ENCODE measurements at regions not wholly inside any gene's neighbourhood (a gene's known extent, or its start where the extent isn't known, plus 50 kb on each side); places are given as distances from the start of the nearest gene placed in this dataset.

GRCh38 chr6:74658391-74658790, 547.5 kb downstream of the COL12A1 start:
- H3K27ac ChIP-seq: no peak overlapping the region
- H3K4me1 ChIP-seq (ENCODE audit: control insufficient read depth in 1 of 2, insufficient read depth in 1 of 2, low read depth in 1 of 2, low read length in 1 of 2): no peaks in the 10 kb centered on the region
- no peak for TF ChIP-seq CTCF (IDR thresholded peaks at IDR 0.05)
- no peaks in the 10 kb centered on the region for H3K9me3 ChIP-seq
- H3K4me3 ChIP-seq (ENCODE audit: low read depth in 1 of 2, low read length in 1 of 2): no peak overlapping the region
- no peaks in the 10 kb centered on the region for H3K36me3 ChIP-seq
- H3K27me3 ChIP-seq: no peaks in the 10 kb centered on the region

GRCh38 chr6:74657931-74658330, 547.9 kb downstream of the COL12A1 start:
- no peak overlapping the region for H3K27ac ChIP-seq
- no peak for TF ChIP-seq CTCF (IDR thresholded peaks at IDR 0.05)
- H3K4me1 ChIP-seq (ENCODE audit: control insufficient read depth in 1 of 2, insufficient read depth in 1 of 2, low read depth in 1 of 2, low read length in 1 of 2): no peaks in the 10 kb centered on the region

GRCh38 chr6:74657011-74657410, 548.8 kb downstream of the COL12A1 start:
- Histone ChIP-seq H3K27ac (no peak overlapping the region), H3K36me3 (no peaks in the 10 kb centered on the region), H3K9me3 (no peaks in the 10 kb centered on the region), H3K4me1 (ENCODE audit: control insufficient read depth in 1 of 2, insufficient read depth in 1 of 2, low read depth in 1 of 2, low read length in 1 of 2) (no peaks in the 10 kb centered on the region), H3K4me3 (ENCODE audit: low read depth in 1 of 2, low read length in 1 of 2) (no peak overlapping the region), H3K27me3 (no peaks in the 10 kb centered on the region)
- TF ChIP-seq CTCF (IDR thresholded peaks at IDR 0.05): no peak

More at GRCh38 chr6:74657931-74658330, 547.9 kb downstream of the COL12A1 start:
- no peaks in the 10 kb centered on the region for H3K9me3 ChIP-seq
- H3K36me3 ChIP-seq: no peaks in the 10 kb centered on the region
- no peaks in the 10 kb centered on the region for H3K27me3 ChIP-seq
- H3K4me3 ChIP-seq (ENCODE audit: low read depth in 1 of 2, low read length in 1 of 2): no peak overlapping the region

GRCh38 chr6:74656453-74656852, 549.4 kb downstream of the COL12A1 start:
- H3K36me3 ChIP-seq: no peaks in the 10 kb centered on the region
- H3K27me3 ChIP-seq: no peaks in the 10 kb centered on the region
- no peak for TF ChIP-seq CTCF (IDR thresholded peaks at IDR 0.05)
- no peak overlapping the region for H3K27ac ChIP-seq
- H3K4me1 ChIP-seq (ENCODE audit: control insufficient read depth in 1 of 2, insufficient read depth in 1 of 2, low read depth in 1 of 2, low read length in 1 of 2): no peaks in the 10 kb centered on the region
- H3K4me3 ChIP-seq (ENCODE audit: low read depth in 1 of 2, low read length in 1 of 2): no peak overlapping the region
- no peaks in the 10 kb centered on the region for H3K9me3 ChIP-seq

- Histone ChIP-seq H3K4me1 (ENCODE audit: control insufficient read depth in 1 of 2, insufficient read depth in 1 of 2, low read depth in 1 of 2, low read length in 1 of 2) (no peaks in the 10 kb centered on the region), H3K36me3 (no peaks in the 10 kb centered on the region), H3K4me3 (ENCODE audit: low read depth in 1 of 2, low read length in 1 of 2) (no peak overlapping the region), H3K27me3 (no peaks in the 10 kb centered on the region), H3K9me3 (no peaks in the 10 kb centered on the region), H3K27ac (no peak overlapping the region)
- no peak for TF ChIP-seq CTCF (IDR thresholded peaks at IDR 0.05)
These were observed 551.6 kb downstream of the COL12A1 start for GRCh38 chr6:74654296-74654695.
